Hepatocyte (in vitro differentiated cells): ENCODE measurements at regions not wholly inside any gene's neighbourhood (a gene's known extent, or its start where the extent isn't known, plus 50 kb on each side); places are given as distances from the start of the nearest gene placed in this dataset.

Experiments
- EZH2 ChIP-seq: fragments of 200-600 bp; sonication (generic); IDR thresholded peaks from 2 replicates; pipeline ENCODE4 v1.6.1; 2016; ENCODE audit warnings: antibody characterized with exemption, mild to moderate bottlenecking, borderline replicate concordance
- TF ChIP-seq, protein P1 (sequence below): fragments of 200-600 bp; sonication (generic); IDR thresholded peaks from 2 replicates; pipeline ENCODE4 v1.5.1; 2016; ENCODE audit warnings: antibody characterized with exemption, mild to moderate bottlenecking; ENCODE audit not compliant: poor library complexity

DNA sequence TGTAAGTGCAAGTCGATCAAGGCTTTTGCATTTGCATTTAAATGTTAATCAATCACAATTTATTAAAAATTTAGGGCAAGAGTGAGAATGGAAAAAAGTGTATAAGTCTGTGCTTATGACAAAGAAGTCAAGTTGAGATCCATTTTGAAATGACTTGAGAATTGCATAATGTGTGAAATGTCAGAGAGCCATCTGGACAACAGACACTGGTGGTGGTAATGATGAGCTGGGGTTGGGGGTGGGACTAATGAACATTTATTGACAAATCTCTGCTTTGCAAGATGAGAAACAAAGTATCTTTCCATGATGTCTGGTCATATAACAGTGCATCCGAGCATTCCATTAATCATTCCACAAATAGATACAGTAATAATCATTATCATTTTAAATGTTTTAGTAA, 89.4 kb upstream of the ZBTB20 start:
- TF ChIP-seq, protein P1, sequence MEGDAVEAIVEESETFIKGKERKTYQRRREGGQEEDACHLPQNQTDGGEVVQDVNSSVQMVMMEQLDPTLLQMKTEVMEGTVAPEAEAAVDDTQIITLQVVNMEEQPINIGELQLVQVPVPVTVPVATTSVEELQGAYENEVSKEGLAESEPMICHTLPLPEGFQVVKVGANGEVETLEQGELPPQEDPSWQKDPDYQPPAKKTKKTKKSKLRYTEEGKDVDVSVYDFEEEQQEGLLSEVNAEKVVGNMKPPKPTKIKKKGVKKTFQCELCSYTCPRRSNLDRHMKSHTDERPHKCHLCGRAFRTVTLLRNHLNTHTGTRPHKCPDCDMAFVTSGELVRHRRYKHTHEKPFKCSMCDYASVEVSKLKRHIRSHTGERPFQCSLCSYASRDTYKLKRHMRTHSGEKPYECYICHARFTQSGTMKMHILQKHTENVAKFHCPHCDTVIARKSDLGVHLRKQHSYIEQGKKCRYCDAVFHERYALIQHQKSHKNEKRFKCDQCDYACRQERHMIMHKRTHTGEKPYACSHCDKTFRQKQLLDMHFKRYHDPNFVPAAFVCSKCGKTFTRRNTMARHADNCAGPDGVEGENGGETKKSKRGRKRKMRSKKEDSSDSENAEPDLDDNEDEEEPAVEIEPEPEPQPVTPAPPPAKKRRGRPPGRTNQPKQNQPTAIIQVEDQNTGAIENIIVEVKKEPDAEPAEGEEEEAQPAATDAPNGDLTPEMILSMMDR = no peak
- no peak for TF ChIP-seq EZH2
